B cell (primary cell): ENCODE measurements at regions not wholly inside any gene's neighbourhood (a gene's known extent, or its start where the extent isn't known, plus 50 kb on each side); places are given as distances from the start of the nearest gene placed in this dataset.

Experiments used
- CTCF ChIP-seq: fragments of 200-600 bp; IDR thresholded peaks from one replicate; pipeline ENCODE4 v1.8.0; 2022; ENCODE audit warnings: antibody characterized with exemption, mild to moderate bottlenecking
- EZH2 ChIP-seq: IDR thresholded peaks from 2 replicates; pipeline ENCODE4 v1.6.1; 2012; ENCODE audit warnings: borderline replicate concordance, low read depth, mild to moderate bottlenecking, moderate library complexity, low read length; ENCODE audit not compliant: insufficient read depth, poor library complexity, severe bottlenecking

GRCh38 chr16:86442703-86443102 is 67.6 kb upstream of the FOXF1 start:
- TF ChIP-seq CTCF, result no peak
- TF ChIP-seq EZH2, result no peak
